GM12878 (cell line): ENCODE measurements at regions not wholly inside any gene's neighbourhood (a gene's known extent, or its start where the extent isn't known, plus 50 kb on each side); places are given as distances from the start of the nearest gene placed in this dataset.

ENCODE experiments used
- CHD4 ChIP-seq: fragments of 200-600 bp; sonication (generic); IDR thresholded peaks from 2 replicates; pipeline ENCODE4 v1.6.1; 2016; ENCODE audit warnings: mild to moderate bottlenecking
- EP300 ChIP-seq, 2 experiments: fragments of 150-350 bp in 1 of 2; IDR thresholded peaks; 2 replicates each; pipeline ENCODE4 v1.6.1; 2011 to 2012; ENCODE audit warnings: low read depth in 2 of 2, low read length in 2 of 2, borderline replicate concordance in 1 of 2, improper control_type of control experiment in 1 of 2, inconsistent platforms in 1 of 2; ENCODE audit not compliant: control insufficient read depth in 1 of 2
- HDAC6 ChIP-seq: fragments of 200-600 bp; sonication (generic); IDR thresholded peaks from one replicate; pipeline ENCODE4 v1.8.0; 2017; ENCODE audit warnings: antibody characterized with exemption; ENCODE audit not compliant: unreplicated experiment
- POLR2A ChIP-seq: IDR thresholded peaks from 2 replicates; pipeline ENCODE4 v1.6.1; 2011; ENCODE audit warnings: low read depth, mild to moderate bottlenecking, low read length
- SREBF2 ChIP-seq: IDR thresholded peaks from 2 replicates; pipeline ENCODE4 v1.6.1; 2012; ENCODE audit warnings: mild to moderate bottlenecking, low read length
- TF ChIP-seq, protein P1 (sequence below): IDR thresholded peaks from 2 replicates; pipeline ENCODE4 v1.6.1; 2011; ENCODE audit warnings: borderline replicate concordance, low read depth, mild to moderate bottlenecking, moderate library complexity, low read length; ENCODE audit not compliant: insufficient read depth, poor library complexity, severe bottlenecking

- TF ChIP-seq SREBF2: no peak
- no peak for TF ChIP-seq POLR2A
- no peak for TF ChIP-seq EP300 (IDR thresholded peaks at IDR 0.05; ENCODE audit: borderline replicate concordance in 1 of 2, control insufficient read depth in 1 of 2, low read depth in 2 of 2, low read length in 2 of 2)
- TF ChIP-seq CHD4: no peak
- TF ChIP-seq, protein P1, sequence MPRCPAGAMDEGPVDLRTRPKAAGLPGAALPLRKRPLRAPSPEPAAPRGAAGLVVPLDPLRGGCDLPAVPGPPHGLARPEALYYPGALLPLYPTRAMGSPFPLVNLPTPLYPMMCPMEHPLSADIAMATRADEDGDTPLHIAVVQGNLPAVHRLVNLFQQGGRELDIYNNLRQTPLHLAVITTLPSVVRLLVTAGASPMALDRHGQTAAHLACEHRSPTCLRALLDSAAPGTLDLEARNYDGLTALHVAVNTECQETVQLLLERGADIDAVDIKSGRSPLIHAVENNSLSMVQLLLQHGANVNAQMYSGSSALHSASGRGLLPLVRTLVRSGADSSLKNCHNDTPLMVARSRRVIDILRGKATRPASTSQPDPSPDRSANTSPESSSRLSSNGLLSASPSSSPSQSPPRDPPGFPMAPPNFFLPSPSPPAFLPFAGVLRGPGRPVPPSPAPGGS: no peak
- TF ChIP-seq HDAC6: no peak
Measured at GRCh38 chr10:118521415-118522117, 73.9 kb downstream of the PRLHR start.
